ENCODE measurements at regions not wholly inside any gene's neighbourhood (a gene's known extent, or its start where the extent isn't known, plus 50 kb on each side); places are given as distances from the start of the nearest gene placed in this dataset.

- H3K4me3 ChIP-seq: no peak overlapping the region
- no peaks in the 10 kb centered on the region for H3K79me2 ChIP-seq (ENCODE audit: control insufficient read depth, insufficient read depth, low read length)
- in situ Hi-C loops (cut with MboI) (no loop called here), intact Hi-C loops (cut with micrococcal nuclease; ENCODE audit: unreplicated experiment) (no loop called here)
- RAD21 ChIA-PET (ENCODE audit: unreplicated experiment): interaction anchor here (0.8 kb wide), 1 partner anchor 18 kb away, joined by 3 read pairs; no protein-coding TSS in a partner anchor
- no peak overlapping the region for H2AFZ ChIP-seq (ENCODE audit: control insufficient read depth, low read depth, low read length)
- DNase-seq (ENCODE audit: low read depth, low spot score) (no peak), FAIRE-seq (no peak), ATAC-seq (no peak)
- H3K4me2 ChIP-seq (ENCODE audit: control insufficient read depth, insufficient read depth): no peak overlapping the region
- CTCF ChIA-PET: no interaction called here
- no peak overlapping the region for H3K9ac ChIP-seq (ENCODE audit: control insufficient read depth, insufficient read depth, low read length)
- no peaks in the 10 kb centered on the region for H3K27me3 ChIP-seq (replicated peaks in 1 of 2; ENCODE audit: control insufficient read depth in 2 of 2, insufficient read depth in 2 of 2, low read length in 1 of 2)
- H4K20me1 ChIP-seq (ENCODE audit: control insufficient read depth, insufficient read depth): no peaks in the 10 kb centered on the region
- no peaks in the 10 kb centered on the region for H3K9me3 ChIP-seq (replicated peaks; ENCODE audit: control insufficient read depth, insufficient read depth, low read length)
- no peaks in the 10 kb centered on the region for H3K36me3 ChIP-seq (ENCODE audit: control insufficient read depth in 2 of 2, insufficient read depth in 2 of 2, low read length in 1 of 2)
- BruUV-seq (replicated peaks): no TSS peak
- 69% methylated on average over 8 of the region's 8 CpGs for WGBS (ENCODE audit: insufficient coverage, insufficient replicate concordance, low lambda C conversion rate, missing lambda C conversion rate)
- SMC1A ChIA-PET (ENCODE audit: uncharacterized antibody, unreplicated experiment): no interaction called here
- peaks cover under 1% of the 10 kb centered on the region; the same call in 1 of the 2 replicates for H3K4me1 ChIP-seq (ENCODE audit: control insufficient read depth, insufficient read depth, low read length)
- H3K27ac ChIP-seq (ENCODE audit: control insufficient read depth, insufficient read depth): no peak overlapping the region
- POLR2A ChIA-PET: no interaction called here
- TF ChIP-seq SMC3 (IDR thresholded peaks at IDR 0.05; ENCODE audit: borderline replicate concordance, low read length) (no peak), CBX5 (IDR thresholded peaks at IDR 0.05; ENCODE audit: low read depth) (no peak), CHD1 (IDR thresholded peaks at IDR 0.05; ENCODE audit: low read depth, low read length) (no peak), STAT3 (IDR thresholded peaks at IDR 0.05; ENCODE audit: low read depth, low read length) (no peak), RELA (IDR thresholded peaks at IDR 0.05; ENCODE audit: borderline replicate concordance, partially characterized antibody) (no peak), SRF (IDR thresholded peaks at IDR 0.05; ENCODE audit: low read depth in 2 of 2, low read length in 2 of 2) (no peak), CHD2 (IDR thresholded peaks at IDR 0.05; ENCODE audit: borderline replicate concordance, low read depth, low read length) (no peak), PRDM15 (CRISPR knock-in tag; IDR thresholded peaks at IDR 0.05) (no peak), RBBP5 (conservative IDR thresholded peaks at IDR 0.05) (no peak), NFYA (IDR thresholded peaks at IDR 0.05; ENCODE audit: borderline replicate concordance, low read depth, low read length) (no peak)
- TF ChIP-seq, protein P1, sequence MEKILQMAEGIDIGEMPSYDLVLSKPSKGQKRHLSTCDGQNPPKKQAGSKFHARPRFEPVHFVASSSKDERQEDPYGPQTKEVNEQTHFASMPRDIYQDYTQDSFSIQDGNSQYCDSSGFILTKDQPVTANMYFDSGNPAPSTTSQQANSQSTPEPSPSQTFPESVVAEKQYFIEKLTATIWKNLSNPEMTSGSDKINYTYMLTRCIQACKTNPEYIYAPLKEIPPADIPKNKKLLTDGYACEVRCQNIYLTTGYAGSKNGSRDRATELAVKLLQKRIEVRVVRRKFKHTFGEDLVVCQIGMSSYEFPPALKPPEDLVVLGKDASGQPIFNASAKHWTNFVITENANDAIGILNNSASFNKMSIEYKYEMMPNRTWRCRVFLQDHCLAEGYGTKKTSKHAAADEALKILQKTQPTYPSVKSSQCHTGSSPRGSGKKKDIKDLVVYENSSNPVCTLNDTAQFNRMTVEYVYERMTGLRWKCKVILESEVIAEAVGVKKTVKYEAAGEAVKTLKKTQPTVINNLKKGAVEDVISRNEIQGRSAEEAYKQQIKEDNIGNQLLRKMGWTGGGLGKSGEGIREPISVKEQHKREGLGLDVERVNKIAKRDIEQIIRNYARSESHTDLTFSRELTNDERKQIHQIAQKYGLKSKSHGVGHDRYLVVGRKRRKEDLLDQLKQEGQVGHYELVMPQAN (conservative IDR thresholded peaks at IDR 0.05): no peak
- TF ChIP-seq, protein P2, sequence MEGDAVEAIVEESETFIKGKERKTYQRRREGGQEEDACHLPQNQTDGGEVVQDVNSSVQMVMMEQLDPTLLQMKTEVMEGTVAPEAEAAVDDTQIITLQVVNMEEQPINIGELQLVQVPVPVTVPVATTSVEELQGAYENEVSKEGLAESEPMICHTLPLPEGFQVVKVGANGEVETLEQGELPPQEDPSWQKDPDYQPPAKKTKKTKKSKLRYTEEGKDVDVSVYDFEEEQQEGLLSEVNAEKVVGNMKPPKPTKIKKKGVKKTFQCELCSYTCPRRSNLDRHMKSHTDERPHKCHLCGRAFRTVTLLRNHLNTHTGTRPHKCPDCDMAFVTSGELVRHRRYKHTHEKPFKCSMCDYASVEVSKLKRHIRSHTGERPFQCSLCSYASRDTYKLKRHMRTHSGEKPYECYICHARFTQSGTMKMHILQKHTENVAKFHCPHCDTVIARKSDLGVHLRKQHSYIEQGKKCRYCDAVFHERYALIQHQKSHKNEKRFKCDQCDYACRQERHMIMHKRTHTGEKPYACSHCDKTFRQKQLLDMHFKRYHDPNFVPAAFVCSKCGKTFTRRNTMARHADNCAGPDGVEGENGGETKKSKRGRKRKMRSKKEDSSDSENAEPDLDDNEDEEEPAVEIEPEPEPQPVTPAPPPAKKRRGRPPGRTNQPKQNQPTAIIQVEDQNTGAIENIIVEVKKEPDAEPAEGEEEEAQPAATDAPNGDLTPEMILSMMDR (IDR thresholded peaks at IDR 0.05 in 2 of 3, conservative IDR thresholded peaks at IDR 0.05 in 1 of 3; ENCODE audit: control insufficient read depth in 2 of 3, extremely low read depth in 1 of 3, insufficient read depth in 1 of 3, low read depth in 3 of 3, low read length in 3 of 3): no peak
- TF ChIP-seq, protein P3, sequence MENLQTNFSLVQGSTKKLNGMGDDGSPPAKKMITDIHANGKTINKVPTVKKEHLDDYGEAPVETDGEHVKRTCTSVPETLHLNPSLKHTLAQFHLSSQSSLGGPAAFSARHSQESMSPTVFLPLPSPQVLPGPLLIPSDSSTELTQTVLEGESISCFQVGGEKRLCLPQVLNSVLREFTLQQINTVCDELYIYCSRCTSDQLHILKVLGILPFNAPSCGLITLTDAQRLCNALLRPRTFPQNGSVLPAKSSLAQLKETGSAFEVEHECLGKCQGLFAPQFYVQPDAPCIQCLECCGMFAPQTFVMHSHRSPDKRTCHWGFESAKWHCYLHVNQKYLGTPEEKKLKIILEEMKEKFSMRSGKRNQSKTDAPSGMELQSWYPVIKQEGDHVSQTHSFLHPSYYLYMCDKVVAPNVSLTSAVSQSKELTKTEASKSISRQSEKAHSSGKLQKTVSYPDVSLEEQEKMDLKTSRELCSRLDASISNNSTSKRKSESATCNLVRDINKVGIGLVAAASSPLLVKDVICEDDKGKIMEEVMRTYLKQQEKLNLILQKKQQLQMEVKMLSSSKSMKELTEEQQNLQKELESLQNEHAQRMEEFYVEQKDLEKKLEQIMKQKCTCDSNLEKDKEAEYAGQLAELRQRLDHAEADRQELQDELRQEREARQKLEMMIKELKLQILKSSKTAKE (IDR thresholded peaks at IDR 0.05; ENCODE audit: low read depth, poor library complexity, severe bottlenecking): no peak
These were observed 118.2 kb downstream of the CD83 start for GRCh38 chr6:14235653-14236356.

Measured in GM12878 (cell line).